ENCODE measurements at regions not wholly inside any gene's neighbourhood (a gene's known extent, or its start where the extent isn't known, plus 50 kb on each side); places are given as distances from the start of the nearest gene placed in this dataset.
"Not testable (repeated sequence)": the region's sequence is repeated elsewhere in the genome, so short reads cannot be mapped to it uniquely, and the experiment has no call there.

DNA sequence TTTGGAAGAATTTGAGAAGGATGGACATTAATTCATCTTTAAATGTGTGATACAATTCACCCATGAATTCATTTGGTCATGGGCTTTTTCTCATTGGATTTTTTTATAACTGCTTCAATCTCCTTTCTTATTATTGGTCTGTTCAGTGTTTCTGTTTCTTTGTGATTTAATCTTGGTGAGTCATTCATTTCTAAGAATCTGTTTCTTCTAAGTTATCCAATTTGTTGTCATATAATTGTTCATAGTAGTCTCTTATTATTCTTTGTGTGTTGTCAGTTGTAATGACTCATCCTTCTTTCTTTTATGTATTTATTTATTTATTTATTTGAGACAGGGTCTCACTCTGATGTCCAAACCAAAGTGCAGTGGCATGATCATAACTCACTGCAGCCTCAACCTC lies 146.1 kb upstream of the ZNF267 start:
- H3K79me2 ChIP-seq (ENCODE audit: insufficient read depth, low read length) = peaks cover 3% of the 10 kb centered on the region; the same call in 1 of the 2 replicates
- BruUV-seq (replicated peaks) = no TSS peak
- no peak overlapping the region for H3K4me3 ChIP-seq (replicated peaks in 1 of 2; ENCODE audit: low read depth in 1 of 2, low read length in 2 of 2)
- DNase-seq (ENCODE audit: low read depth, low spot score) (no peak), ATAC-seq (no peak)
- H3K27ac ChIP-seq (ENCODE audit: low read depth, low read length) = no peak overlapping the region
- no peaks in the 10 kb centered on the region for H3K9me2 ChIP-seq (ENCODE audit: insufficient read depth)
- intact Hi-C loops (cut with micrococcal nuclease) = no loop called here
- H4K20me1 ChIP-seq (ENCODE audit: insufficient read depth) = no peaks in the 10 kb centered on the region
- CTCF ChIA-PET = no interaction called here
- no peaks in the 10 kb centered on the region; a peak in 1 of 4 replicates for H3K36me3 ChIP-seq (ENCODE audit: control insufficient read depth in 1 of 2, insufficient read depth in 2 of 2, low read length in 2 of 2)
- POLR2A ChIA-PET = no interaction called here
- no peak overlapping the region for H3K9ac ChIP-seq (ENCODE audit: low read length)
- H3K4me1 ChIP-seq (ENCODE audit: control insufficient read depth in 1 of 2, insufficient read depth in 2 of 2, low read length in 2 of 2) = no peaks in the 10 kb centered on the region
- peaks cover 0 to 3% of the 10 kb centered on the region in 2 experiments; a peak in 1 of 4 replicates for H3K9me3 ChIP-seq (ENCODE audit: control insufficient read depth in 1 of 2, insufficient read depth in 1 of 2, low read depth in 1 of 2, low read length in 2 of 2)
- H3K27me3 ChIP-seq (ENCODE audit: insufficient read depth, low read length) = no peaks in the 10 kb centered on the region
- H3K4me2 ChIP-seq (ENCODE audit: low read length) = no peak overlapping the region
- H2AFZ ChIP-seq (ENCODE audit: low read depth, low read length, poor library complexity, severe bottlenecking) = no peak overlapping the region
- no peak for TF ChIP-seq SRF (IDR thresholded peaks at IDR 0.05; ENCODE audit: low read depth)
- TF ChIP-seq TCF7L2 (IDR thresholded peaks at IDR 0.05; ENCODE audit: borderline replicate concordance, extremely low read depth, insufficient read depth, insufficient read length) = no peak
- TF ChIP-seq CBX3 (IDR thresholded peaks at IDR 0.05; ENCODE audit: low read depth) = no peak
- no peak for TF ChIP-seq POLR2AphosphoS5 (IDR thresholded peaks at IDR 0.05; ENCODE audit: low read depth, low read length)
- no peak for TF ChIP-seq SP1 (IDR thresholded peaks at IDR 0.05; ENCODE audit: low read depth)
- RAD21 ChIA-PET (ENCODE audit: low non-redundant PET in 1 of 2, low total read pairs in 2 of 2, uncharacterized antibody in 2 of 2, unreplicated experiment in 2 of 2) = no interaction called here

DNA sequence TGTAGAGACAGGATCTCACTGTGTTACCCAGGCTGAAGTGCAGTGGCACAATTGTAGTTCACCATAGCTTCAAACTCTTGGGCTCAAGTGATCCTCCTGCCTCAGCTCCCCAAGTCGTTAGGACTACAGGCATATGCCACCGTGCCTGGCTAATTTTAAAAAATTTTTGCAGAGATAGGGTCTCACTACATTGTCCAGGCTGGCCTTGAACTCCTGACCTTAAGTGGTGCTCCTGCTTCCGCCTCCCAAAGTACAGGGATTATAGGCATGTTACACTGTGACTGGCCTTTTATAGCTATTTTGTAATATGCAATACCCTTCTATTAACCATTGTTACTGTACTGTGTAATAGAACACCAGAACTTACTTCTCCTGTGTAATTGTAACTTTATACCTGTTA lies 139.3 kb upstream of the ZNF267 start:
- H3K4me3 ChIP-seq (replicated peaks in 1 of 2; ENCODE audit: low read depth in 1 of 2, low read length in 2 of 2) = no peak overlapping the region
- no peaks in the 10 kb centered on the region for H3K9me2 ChIP-seq (ENCODE audit: insufficient read depth)
- ChIA-PET CTCF (no interaction called here), POLR2A (no interaction called here), RAD21 (ENCODE audit: low non-redundant PET in 1 of 2, low total read pairs in 2 of 2, uncharacterized antibody in 2 of 2, unreplicated experiment in 2 of 2) (no interaction called here)
- peaks cover 0 to 8% of the 10 kb centered on the region in 2 experiments; a peak in 1 of 4 replicates for H3K9me3 ChIP-seq (ENCODE audit: control insufficient read depth in 1 of 2, insufficient read depth in 1 of 2, low read depth in 1 of 2, low read length in 2 of 2)
- H3K27ac ChIP-seq (ENCODE audit: low read depth, low read length) = no peak overlapping the region
- no peaks in the 10 kb centered on the region for H3K4me1 ChIP-seq (ENCODE audit: control insufficient read depth in 1 of 2, insufficient read depth in 2 of 2, low read length in 2 of 2)
- H4K20me1 ChIP-seq (ENCODE audit: insufficient read depth) = no peaks in the 10 kb centered on the region
- intact Hi-C loops (cut with micrococcal nuclease) = no loop called here
- no peak overlapping the region for H3K9ac ChIP-seq (ENCODE audit: low read length)
- no peaks in the 10 kb centered on the region for H3K27me3 ChIP-seq (ENCODE audit: insufficient read depth, low read length)
- H3K36me3 ChIP-seq (ENCODE audit: control insufficient read depth in 1 of 2, insufficient read depth in 2 of 2, low read length in 2 of 2) = no peaks in the 10 kb centered on the region; a peak in 1 of 4 replicates
- TF ChIP-seq CEBPB (IDR thresholded peaks at IDR 0.05; ENCODE audit: low read depth) = no peak
- TF ChIP-seq EZH2phosphoT487 (IDR thresholded peaks at IDR 0.05; ENCODE audit: borderline replicate concordance) = no peak
- no peak for TF ChIP-seq ELF1 (IDR thresholded peaks at IDR 0.05; ENCODE audit: borderline replicate concordance, low read depth)
- TF ChIP-seq, protein P1, sequence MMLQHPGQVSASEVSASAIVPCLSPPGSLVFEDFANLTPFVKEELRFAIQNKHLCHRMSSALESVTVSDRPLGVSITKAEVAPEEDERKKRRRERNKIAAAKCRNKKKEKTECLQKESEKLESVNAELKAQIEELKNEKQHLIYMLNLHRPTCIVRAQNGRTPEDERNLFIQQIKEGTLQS (IDR thresholded peaks at IDR 0.05) = no peak
- DNase-seq (ENCODE audit: low read depth, low spot score) (no peak), ATAC-seq (no peak)
- no peaks in the 10 kb centered on the region; the same call in 1 of the 2 replicates for H3K79me2 ChIP-seq (ENCODE audit: insufficient read depth, low read length)
- no TSS peak for BruUV-seq (replicated peaks)
- H3K4me2 ChIP-seq (ENCODE audit: low read length) = no peak overlapping the region
- H2AFZ ChIP-seq (ENCODE audit: low read depth, low read length, poor library complexity, severe bottlenecking) = no peak overlapping the region

DNA sequence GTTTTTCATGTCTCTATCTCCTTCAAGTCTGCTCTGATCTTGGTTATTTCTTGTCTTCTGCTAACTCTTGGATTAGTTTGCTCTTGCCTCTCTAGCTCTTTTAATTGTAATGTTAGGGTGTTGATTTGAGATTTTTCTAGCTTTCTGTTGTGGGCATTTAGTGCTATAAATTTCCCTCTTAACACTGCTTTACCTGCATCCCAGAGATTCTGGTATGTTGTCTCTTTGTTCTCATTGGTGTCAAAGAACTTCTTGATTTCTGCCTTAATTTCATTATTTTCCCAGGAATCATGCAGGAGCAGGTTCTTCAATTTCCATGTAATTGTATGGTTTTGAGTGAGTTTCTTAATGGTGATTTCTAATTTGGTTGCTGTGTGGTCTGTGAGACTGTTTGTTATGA lies 128.5 kb upstream of the ZNF267 start:
- H3K4me1 ChIP-seq (ENCODE audit: control insufficient read depth in 1 of 2, insufficient read depth in 2 of 2, low read length in 2 of 2); intact Hi-C loops (cut with micrococcal nuclease); DNase-seq (ENCODE audit: low read depth, low spot score); H3K9me2 ChIP-seq (ENCODE audit: insufficient read depth); H3K9ac ChIP-seq (ENCODE audit: low read length); ATAC-seq; H3K36me3 ChIP-seq (ENCODE audit: control insufficient read depth in 1 of 2, insufficient read depth in 2 of 2, low read length in 2 of 2); H3K27me3 ChIP-seq (ENCODE audit: insufficient read depth, low read length); H3K4me2 ChIP-seq (ENCODE audit: low read length); H3K4me3 ChIP-seq (replicated peaks in 1 of 2; ENCODE audit: low read depth in 1 of 2, low read length in 2 of 2); H4K20me1 ChIP-seq (ENCODE audit: insufficient read depth); H2AFZ ChIP-seq (ENCODE audit: low read depth, low read length, poor library complexity, severe bottlenecking); H3K79me2 ChIP-seq (ENCODE audit: insufficient read depth, low read length); BruUV-seq (replicated peaks); RAD21 ChIA-PET (ENCODE audit: low non-redundant PET in 1 of 2, low total read pairs in 2 of 2, uncharacterized antibody in 2 of 2, unreplicated experiment in 2 of 2); H3K27ac ChIP-seq (ENCODE audit: low read depth, low read length); CTCF ChIA-PET; POLR2A ChIA-PET: not testable (repeated sequence)
- peaks cover 18 to 20% of the 10 kb centered on the region in 2 experiments; a peak in 3 of 4 replicates for H3K9me3 ChIP-seq (ENCODE audit: control insufficient read depth in 1 of 2, insufficient read depth in 1 of 2, low read depth in 1 of 2, low read length in 2 of 2)

Data from HCT116 (cell line).